ENCODE measurements at regions not wholly inside any gene's neighbourhood (a gene's known extent, or its start where the extent isn't known, plus 50 kb on each side); places are given as distances from the start of the nearest gene placed in this dataset.

DNA sequence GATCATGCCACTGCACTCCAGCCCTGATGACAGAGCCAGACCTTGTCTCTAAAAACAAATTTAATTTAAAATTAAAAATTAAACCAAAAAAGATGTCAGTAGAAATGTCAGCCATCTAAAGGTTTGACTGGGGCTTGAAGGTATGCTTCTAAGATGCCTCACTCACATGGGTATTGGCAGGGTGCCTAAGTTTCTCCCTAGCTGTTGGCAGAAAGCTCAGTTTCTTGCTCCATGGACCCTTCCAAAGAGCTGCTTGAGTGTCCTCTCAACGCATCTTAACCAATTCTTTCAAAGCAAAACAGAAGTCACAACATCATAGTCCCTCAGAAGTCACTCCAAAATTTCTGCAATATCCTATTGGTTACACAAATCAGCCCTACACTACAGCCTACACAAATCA, 231.0 kb upstream of the ADGRL2 start:
- no peaks in the 10 kb centered on the region for H3K27me3 ChIP-seq (ENCODE audit: control insufficient read depth in 1 of 2, insufficient read depth in 2 of 2, low read length in 2 of 2)
- no peak overlapping the region for H3K4me3 ChIP-seq (ENCODE audit: low read depth in 1 of 2, low read length in 2 of 2)
- no peak overlapping the region for H3K9ac ChIP-seq (ENCODE audit: low read length)
- no peaks in the 10 kb centered on the region for H3K9me3 ChIP-seq (ENCODE audit: low read length)
- no peak overlapping the region for H3K27ac ChIP-seq (ENCODE audit: low read depth, low read length)
- no peaks in the 10 kb centered on the region for H3K36me3 ChIP-seq (ENCODE audit: insufficient read depth, low read length)
- H3K4me1 ChIP-seq (ENCODE audit: insufficient read depth, low read length): no peaks in the 10 kb centered on the region

DNA sequence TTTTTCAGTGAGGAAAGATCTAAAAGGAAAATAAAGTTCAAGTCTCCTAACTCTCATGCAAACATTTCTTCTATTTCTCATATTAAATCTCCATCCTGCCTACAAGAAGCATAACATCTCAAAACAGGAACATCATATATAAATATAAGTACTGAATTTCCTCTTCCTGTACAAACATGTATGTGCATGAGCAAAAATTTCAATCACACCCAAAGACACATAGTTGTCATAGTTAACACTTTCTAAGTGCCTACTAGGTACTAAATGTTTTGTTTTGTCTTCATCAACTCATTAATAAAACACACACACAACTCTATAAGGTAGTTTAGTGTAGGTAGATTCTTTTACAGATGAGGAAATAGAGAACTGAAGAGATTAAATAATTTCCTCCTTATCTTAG, 237.1 kb upstream of the ADGRL2 start:
- Histone ChIP-seq H3K27ac (ENCODE audit: low read depth, low read length) (no peak overlapping the region), H3K4me1 (ENCODE audit: insufficient read depth, low read length) (no peaks in the 10 kb centered on the region), H3K4me3 (ENCODE audit: low read depth in 1 of 2, low read length in 2 of 2) (no peak overlapping the region), H3K9ac (ENCODE audit: low read length) (no peak overlapping the region), H3K9me3 (ENCODE audit: low read length) (no peaks in the 10 kb centered on the region), H3K36me3 (ENCODE audit: insufficient read depth, low read length) (no peaks in the 10 kb centered on the region), H3K27me3 (ENCODE audit: control insufficient read depth in 1 of 2, insufficient read depth in 2 of 2, low read length in 2 of 2) (no peaks in the 10 kb centered on the region)

DNA sequence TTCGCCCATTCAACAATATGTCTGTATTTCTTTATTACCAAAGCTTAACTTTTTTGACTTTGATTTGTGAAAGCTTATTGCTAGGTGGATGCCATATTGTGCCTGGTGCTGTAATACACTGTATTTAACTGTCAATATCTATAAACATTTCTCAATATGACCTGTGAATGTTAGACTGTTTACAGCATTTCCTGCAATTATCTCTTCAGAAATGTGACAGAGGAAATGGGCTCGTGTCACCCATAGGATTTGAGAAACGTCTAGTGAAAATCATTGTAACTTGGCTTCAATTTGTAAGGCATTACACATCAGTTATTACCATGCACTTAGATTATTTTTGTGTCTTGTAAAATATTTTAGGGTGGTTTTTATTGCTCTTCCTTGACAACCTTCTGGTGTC, 237.8 kb upstream of the ADGRL2 start:
- H3K27ac ChIP-seq (ENCODE audit: low read depth, low read length): no peak overlapping the region
- no peaks in the 10 kb centered on the region for H3K27me3 ChIP-seq (ENCODE audit: control insufficient read depth in 1 of 2, insufficient read depth in 2 of 2, low read length in 2 of 2)
- no peaks in the 10 kb centered on the region for H3K4me1 ChIP-seq (ENCODE audit: insufficient read depth, low read length)
- no peak overlapping the region for H3K9ac ChIP-seq (ENCODE audit: low read length)
- no peaks in the 10 kb centered on the region for H3K9me3 ChIP-seq (ENCODE audit: low read length)
- no peaks in the 10 kb centered on the region for H3K36me3 ChIP-seq (ENCODE audit: insufficient read depth, low read length)
- H3K4me3 ChIP-seq (ENCODE audit: low read depth in 1 of 2, low read length in 2 of 2): no peak overlapping the region

DNA sequence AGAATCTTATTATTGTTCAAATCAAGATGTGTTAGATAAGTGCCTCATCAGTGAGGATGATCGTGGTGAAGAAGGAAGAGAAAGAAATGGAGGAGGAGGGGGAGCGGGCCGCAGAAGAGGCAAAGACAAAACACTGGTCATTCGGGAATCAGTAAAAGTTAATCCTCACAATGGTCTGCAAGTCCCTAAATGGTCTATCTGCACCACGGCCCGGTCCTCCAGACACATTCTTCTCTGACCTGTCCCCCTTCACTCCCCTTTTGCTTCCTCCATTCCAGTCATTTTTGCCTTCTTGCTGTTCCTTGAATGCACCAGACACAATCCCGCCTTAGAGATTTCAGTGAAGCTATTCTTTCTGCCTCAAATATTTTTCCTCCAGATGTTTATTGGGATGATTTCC, 240.1 kb upstream of the ADGRL2 start:
- Histone ChIP-seq H3K27me3 (ENCODE audit: control insufficient read depth in 1 of 2, insufficient read depth in 2 of 2, low read length in 2 of 2) (no peaks in the 10 kb centered on the region), H3K4me3 (ENCODE audit: low read depth in 1 of 2, low read length in 2 of 2) (no peak overlapping the region), H3K4me1 (ENCODE audit: insufficient read depth, low read length) (no peaks in the 10 kb centered on the region), H3K9ac (ENCODE audit: low read length) (no peak overlapping the region), H3K27ac (ENCODE audit: low read depth, low read length) (no peak overlapping the region), H3K36me3 (ENCODE audit: insufficient read depth, low read length) (no peaks in the 10 kb centered on the region), H3K9me3 (ENCODE audit: low read length) (no peaks in the 10 kb centered on the region)

DNA sequence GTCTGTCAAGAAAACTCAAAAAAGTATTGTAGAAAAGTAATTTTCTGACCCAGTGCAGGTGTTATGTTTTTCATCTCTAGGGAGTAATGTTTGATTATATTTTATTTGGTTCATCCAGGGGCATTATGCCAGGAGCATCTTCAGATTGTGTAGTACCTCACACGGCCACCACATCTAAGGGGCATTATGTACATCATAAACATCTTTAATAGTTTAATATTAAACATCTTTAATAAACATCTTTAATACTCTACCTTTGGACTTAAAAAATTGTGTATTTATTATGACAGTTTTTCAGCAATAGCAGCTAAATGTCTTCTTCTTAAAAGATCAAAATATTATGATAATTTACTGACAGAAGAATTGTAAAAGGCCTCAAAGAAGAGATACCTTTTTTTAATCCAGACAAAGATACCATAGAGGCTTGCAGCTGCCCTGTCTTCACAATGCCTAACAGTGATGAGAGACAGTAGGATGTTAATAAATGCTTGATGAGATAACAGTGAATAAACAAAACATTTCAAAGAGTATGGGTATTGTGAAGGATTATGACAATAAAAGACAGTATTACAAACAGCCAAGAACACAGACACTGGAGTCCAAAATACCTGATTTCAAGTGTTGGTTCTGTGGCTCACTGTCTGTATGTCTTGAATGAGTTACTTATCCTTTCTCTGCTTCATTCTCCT, 240.9 kb upstream of the ADGRL2 start:
- Histone ChIP-seq H3K9me3 (ENCODE audit: low read length) (no peaks in the 10 kb centered on the region), H3K36me3 (ENCODE audit: insufficient read depth, low read length) (no peaks in the 10 kb centered on the region), H3K4me3 (ENCODE audit: low read depth in 1 of 2, low read length in 2 of 2) (no peak overlapping the region), H3K27ac (ENCODE audit: low read depth, low read length) (no peak overlapping the region), H3K27me3 (ENCODE audit: control insufficient read depth in 1 of 2, insufficient read depth in 2 of 2, low read length in 2 of 2) (no peaks in the 10 kb centered on the region), H3K9ac (ENCODE audit: low read length) (no peak overlapping the region), H3K4me1 (ENCODE audit: insufficient read depth, low read length) (no peaks in the 10 kb centered on the region)

DNA sequence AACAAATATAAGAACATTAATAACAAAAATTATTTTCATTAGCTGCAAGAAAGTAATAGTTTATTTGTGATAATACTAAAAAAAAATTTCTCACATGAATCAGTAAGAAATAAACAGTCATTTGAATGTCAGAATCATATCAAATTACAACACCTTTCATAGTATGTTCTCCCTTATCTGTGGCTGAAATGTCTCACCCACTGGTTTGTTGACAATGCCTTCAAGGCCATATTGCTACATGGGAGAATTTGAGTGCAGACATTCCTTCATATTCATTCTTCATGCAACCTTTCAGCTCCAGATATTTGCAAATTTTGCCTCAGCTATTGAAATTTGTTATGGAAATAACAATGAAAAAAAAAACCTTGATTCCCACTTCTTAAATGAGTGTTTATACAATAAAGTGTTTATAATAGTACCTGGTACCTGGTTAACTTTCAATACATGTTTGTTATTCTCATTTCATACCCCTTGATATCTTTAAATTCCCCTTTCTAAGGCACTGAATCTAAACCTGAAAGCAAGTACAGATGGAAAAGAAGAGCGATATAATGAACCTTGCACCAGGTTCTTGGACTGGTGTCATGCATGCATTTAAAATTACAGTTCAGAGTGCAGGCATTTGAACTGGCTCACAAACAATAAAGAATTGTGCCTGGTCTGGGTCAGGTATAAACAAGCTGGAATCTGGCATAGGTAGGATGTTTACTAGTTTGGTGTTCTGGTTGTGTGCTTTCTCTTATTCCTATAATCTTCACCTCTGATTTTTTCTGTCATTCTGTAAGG, 242.2 kb upstream of the ADGRL2 start:
- no peaks in the 10 kb centered on the region for H3K27me3 ChIP-seq (ENCODE audit: control insufficient read depth in 1 of 2, insufficient read depth in 2 of 2, low read length in 2 of 2)
- H3K4me3 ChIP-seq (ENCODE audit: low read depth in 1 of 2, low read length in 2 of 2): no peak overlapping the region
- no peak overlapping the region for H3K9ac ChIP-seq (ENCODE audit: low read length)
- H3K4me1 ChIP-seq (ENCODE audit: insufficient read depth, low read length): no peaks in the 10 kb centered on the region
- H3K27ac ChIP-seq (ENCODE audit: low read depth, low read length): no peak overlapping the region
- no peaks in the 10 kb centered on the region for H3K36me3 ChIP-seq (ENCODE audit: insufficient read depth, low read length)
- no peaks in the 10 kb centered on the region for H3K9me3 ChIP-seq (ENCODE audit: low read length)

DNA sequence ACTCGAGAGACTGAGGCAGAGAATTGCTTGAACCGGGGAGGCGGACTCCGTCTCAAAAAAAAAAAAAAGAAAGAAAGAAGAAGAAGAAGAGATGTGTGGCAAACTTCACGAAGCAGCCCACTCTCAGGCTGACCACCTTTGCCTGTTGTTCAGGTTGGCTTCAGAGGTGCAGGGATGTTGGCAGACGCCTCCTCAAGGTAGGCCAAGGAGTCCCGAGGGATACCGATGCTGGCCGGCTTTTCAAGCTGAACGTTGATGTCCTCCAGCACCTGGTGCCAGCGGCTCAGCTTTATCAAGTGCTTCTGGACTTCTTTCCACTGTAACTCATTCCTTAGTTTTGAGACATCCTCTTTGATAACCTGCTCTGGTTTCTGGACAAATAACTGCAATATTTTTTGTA, 243.8 kb upstream of the ADGRL2 start:
- Histone ChIP-seq H3K36me3 (ENCODE audit: insufficient read depth, low read length) (no peaks in the 10 kb centered on the region), H3K4me3 (ENCODE audit: low read depth in 1 of 2, low read length in 2 of 2) (no peak overlapping the region), H3K27me3 (ENCODE audit: control insufficient read depth in 1 of 2, insufficient read depth in 2 of 2, low read length in 2 of 2) (no peaks in the 10 kb centered on the region), H3K4me1 (ENCODE audit: insufficient read depth, low read length) (no peaks in the 10 kb centered on the region), H3K9me3 (ENCODE audit: low read length) (no peaks in the 10 kb centered on the region), H3K27ac (ENCODE audit: low read depth, low read length) (no peak overlapping the region), H3K9ac (ENCODE audit: low read length) (no peak overlapping the region)

DNA sequence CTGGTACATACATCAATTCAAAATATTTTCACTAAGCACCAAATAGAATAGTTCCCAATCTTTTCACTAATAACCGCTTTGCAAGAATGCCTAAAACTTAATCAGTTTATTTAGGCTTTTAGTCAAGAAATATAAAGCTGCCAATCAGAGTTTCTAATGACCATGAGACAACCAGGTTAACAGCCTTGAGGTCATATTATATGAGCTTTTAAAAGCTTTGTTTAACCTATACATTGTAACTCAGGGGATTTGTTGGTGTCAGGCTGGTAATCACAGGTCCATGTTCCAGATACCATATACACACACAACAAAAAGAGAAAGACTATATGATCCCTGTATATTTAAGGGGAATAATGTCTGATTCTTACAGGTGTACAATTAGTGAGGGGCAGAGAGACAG, 246.2 kb upstream of the ADGRL2 start:
- Histone ChIP-seq H3K4me1 (ENCODE audit: insufficient read depth, low read length) (no peaks in the 10 kb centered on the region), H3K4me3 (ENCODE audit: low read depth in 1 of 2, low read length in 2 of 2) (no peak overlapping the region), H3K36me3 (ENCODE audit: insufficient read depth, low read length) (no peaks in the 10 kb centered on the region)

DNA sequence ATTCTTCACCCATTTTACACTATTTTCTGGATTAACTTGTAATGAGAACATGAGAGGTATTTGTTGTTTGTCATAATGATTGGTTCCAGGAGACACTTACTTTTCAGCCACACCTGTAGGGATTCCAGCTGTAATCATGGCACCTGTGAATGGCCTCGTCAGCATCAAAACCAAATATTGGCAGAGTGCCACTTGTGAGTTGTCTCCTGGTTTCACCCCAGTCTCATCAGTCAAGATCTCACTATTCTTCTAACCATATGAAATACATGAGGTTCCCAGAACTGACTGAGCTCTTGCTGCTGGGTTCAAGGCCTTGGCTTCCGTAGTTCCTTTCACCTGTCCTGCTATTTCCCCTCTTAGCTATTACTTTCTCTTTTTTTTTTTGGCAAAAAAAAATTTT, 246.6 kb upstream of the ADGRL2 start:
- Histone ChIP-seq H3K4me3 (ENCODE audit: low read depth in 1 of 2, low read length in 2 of 2) (no peak overlapping the region), H3K4me1 (ENCODE audit: insufficient read depth, low read length) (no peaks in the 10 kb centered on the region), H3K27me3 (ENCODE audit: control insufficient read depth in 1 of 2, insufficient read depth in 2 of 2, low read length in 2 of 2) (no peaks in the 10 kb centered on the region), H3K27ac (ENCODE audit: low read depth, low read length) (no peak overlapping the region), H3K9ac (ENCODE audit: low read length) (no peak overlapping the region), H3K9me3 (ENCODE audit: low read length) (no peaks in the 10 kb centered on the region), H3K36me3 (ENCODE audit: insufficient read depth, low read length) (no peaks in the 10 kb centered on the region)

More for the DNA sequence above, 246.2 kb upstream of the ADGRL2 start:
- no peaks in the 10 kb centered on the region for H3K9me3 ChIP-seq (ENCODE audit: low read length)
- H3K27me3 ChIP-seq (ENCODE audit: control insufficient read depth in 1 of 2, insufficient read depth in 2 of 2, low read length in 2 of 2): no peaks in the 10 kb centered on the region
- H3K27ac ChIP-seq (ENCODE audit: low read depth, low read length): no peak overlapping the region
- no peak overlapping the region for H3K9ac ChIP-seq (ENCODE audit: low read length)

DNA sequence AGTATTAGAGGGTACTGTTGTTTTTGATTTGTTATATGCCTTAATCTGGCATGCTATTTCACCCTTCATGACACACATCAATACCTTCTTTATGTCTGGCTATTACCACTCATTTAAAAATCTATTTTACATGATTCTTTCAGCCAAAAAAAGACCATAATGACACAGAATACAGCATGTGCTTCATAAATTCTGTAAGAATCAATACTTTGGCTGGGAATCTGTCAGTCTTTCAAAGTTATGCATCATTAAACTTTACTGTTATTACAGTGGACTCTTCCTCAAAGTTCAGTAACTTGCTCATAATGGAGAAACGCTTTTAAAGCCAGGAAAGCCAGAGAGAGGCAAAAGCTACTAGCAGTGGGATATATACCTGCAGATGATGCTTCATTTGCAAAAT, 247.2 kb upstream of the ADGRL2 start:
- H3K27ac ChIP-seq (ENCODE audit: low read depth, low read length): no peak overlapping the region

DNA sequence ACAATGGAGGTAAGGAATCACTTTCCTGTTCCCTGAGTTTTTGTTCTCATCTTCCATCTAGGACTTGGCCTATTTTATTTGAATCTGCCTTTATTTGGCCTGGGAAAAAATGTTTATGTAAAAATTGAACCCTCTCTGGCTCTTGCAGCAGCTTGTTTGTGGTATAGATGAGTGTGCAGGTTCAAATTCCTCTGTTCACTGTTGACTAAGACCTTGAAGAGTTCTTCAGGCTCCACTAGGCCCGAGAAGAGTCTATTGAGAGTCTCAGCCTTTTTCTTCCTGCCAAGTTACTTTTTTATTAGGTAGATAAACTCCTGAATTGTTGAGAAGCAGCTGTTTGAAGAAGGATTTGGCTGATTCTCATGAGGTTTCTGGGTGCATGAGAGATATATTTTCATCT, 248.8 kb upstream of the ADGRL2 start:
- Histone ChIP-seq H3K9me3 (ENCODE audit: low read length) (no peaks in the 10 kb centered on the region), H3K9ac (ENCODE audit: low read length) (no peak overlapping the region), H3K36me3 (ENCODE audit: insufficient read depth, low read length) (no peaks in the 10 kb centered on the region), H3K4me3 (ENCODE audit: low read depth in 1 of 2, low read length in 2 of 2) (no peak overlapping the region), H3K27ac (ENCODE audit: low read depth, low read length) (no peak overlapping the region), H3K4me1 (ENCODE audit: insufficient read depth, low read length) (no peaks in the 10 kb centered on the region), H3K27me3 (ENCODE audit: control insufficient read depth in 1 of 2, insufficient read depth in 2 of 2, low read length in 2 of 2) (no peaks in the 10 kb centered on the region)

More for the DNA sequence above, 247.2 kb upstream of the ADGRL2 start:
- Histone ChIP-seq H3K9me3 (ENCODE audit: low read length) (no peaks in the 10 kb centered on the region), H3K4me3 (ENCODE audit: low read depth in 1 of 2, low read length in 2 of 2) (no peak overlapping the region), H3K36me3 (ENCODE audit: insufficient read depth, low read length) (no peaks in the 10 kb centered on the region), H3K9ac (ENCODE audit: low read length) (no peak overlapping the region), H3K4me1 (ENCODE audit: insufficient read depth, low read length) (no peaks in the 10 kb centered on the region), H3K27me3 (ENCODE audit: control insufficient read depth in 1 of 2, insufficient read depth in 2 of 2, low read length in 2 of 2) (no peaks in the 10 kb centered on the region)

DNA sequence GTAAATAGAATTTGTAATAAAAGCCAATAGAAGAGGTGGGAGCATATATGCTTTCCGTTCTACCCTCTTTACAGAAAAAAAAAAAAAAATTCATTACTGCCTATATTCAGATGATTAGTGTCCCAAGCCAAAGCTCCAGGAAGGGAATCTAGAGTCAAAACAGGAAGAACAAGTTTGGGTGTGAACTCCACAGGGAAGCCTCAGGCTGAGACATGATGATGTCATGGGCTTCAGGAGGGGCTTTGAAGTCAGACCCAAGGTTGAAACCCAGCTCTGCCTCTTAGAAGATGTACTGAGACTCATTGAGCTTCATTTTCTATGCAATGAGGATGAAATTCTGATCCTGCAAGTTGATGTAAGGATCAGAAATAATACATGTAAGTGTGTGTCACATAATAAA, 250.0 kb upstream of the ADGRL2 start:
- no peak overlapping the region for H3K9ac ChIP-seq (ENCODE audit: low read length)
- no peak overlapping the region for H3K27ac ChIP-seq (ENCODE audit: low read depth, low read length)
- H3K4me1 ChIP-seq (ENCODE audit: insufficient read depth, low read length): no peaks in the 10 kb centered on the region
- H3K36me3 ChIP-seq (ENCODE audit: insufficient read depth, low read length): no peaks in the 10 kb centered on the region
- no peaks in the 10 kb centered on the region for H3K9me3 ChIP-seq (ENCODE audit: low read length)
- H3K27me3 ChIP-seq (ENCODE audit: control insufficient read depth in 1 of 2, insufficient read depth in 2 of 2, low read length in 2 of 2): no peaks in the 10 kb centered on the region
- H3K4me3 ChIP-seq (ENCODE audit: low read depth in 1 of 2, low read length in 2 of 2): no peak overlapping the region
